ENCODE measurements at regions not wholly inside any gene's neighbourhood (a gene's known extent, or its start where the extent isn't known, plus 50 kb on each side); places are given as distances from the start of the nearest gene placed in this dataset.

DNA sequence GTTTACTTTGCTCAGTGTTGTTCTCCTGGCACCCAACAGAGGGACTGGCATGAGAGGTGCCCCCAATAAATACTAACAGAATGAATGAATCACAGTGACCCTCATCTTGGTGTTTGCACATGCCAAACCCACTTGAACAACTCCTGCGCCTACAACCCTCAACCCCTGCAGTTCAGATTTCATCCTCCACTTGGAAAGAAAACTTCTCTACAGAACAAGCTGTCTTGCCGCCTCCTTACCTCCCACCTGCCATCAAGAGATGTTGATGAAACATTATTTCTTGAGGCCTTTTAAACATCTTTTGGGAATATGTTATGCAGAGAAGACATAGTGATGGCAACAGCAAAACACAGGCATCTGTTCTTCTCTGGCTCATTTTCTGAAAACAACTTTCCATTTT lies 216.0 kb upstream of the SH3BP4 start:
- FAIRE-seq: no peak
- no peak overlapping the region for H3K18ac ChIP-seq (ENCODE audit: extremely low read depth, low read length)
- no peak overlapping the region for H3K9ac ChIP-seq (replicated peaks in 1 of 4; ENCODE audit: extremely low read depth in 1 of 4, low read depth in 3 of 4, low read length in 3 of 4)
- no peak overlapping the region for H4K5ac ChIP-seq (ENCODE audit: insufficient read length, low read depth, low read length)
- H2BK120ac ChIP-seq (replicated peaks; ENCODE audit: low read depth, low read length): no peak overlapping the region
- H3K23ac ChIP-seq (ENCODE audit: insufficient read length): no peak overlapping the region
- H3K4me2 ChIP-seq (ENCODE audit: insufficient read depth in 1 of 2, low read depth in 2 of 2, low read length in 2 of 2): no peak overlapping the region
- DNase-seq (ENCODE audit: low read depth in 1 of 2, low spot score in 2 of 2): no peak
- H2BK12ac ChIP-seq (ENCODE audit: low read depth, low read length): no peak overlapping the region
- TF ChIP-seq, protein P1, sequence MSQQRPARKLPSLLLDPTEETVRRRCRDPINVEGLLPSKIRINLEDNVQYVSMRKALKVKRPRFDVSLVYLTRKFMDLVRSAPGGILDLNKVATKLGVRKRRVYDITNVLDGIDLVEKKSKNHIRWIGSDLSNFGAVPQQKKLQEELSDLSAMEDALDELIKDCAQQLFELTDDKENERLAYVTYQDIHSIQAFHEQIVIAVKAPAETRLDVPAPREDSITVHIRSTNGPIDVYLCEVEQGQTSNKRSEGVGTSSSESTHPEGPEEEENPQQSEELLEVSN (IDR thresholded peaks at IDR 0.05): no peak
- 95% methylated on average over 2 of the region's 2 CpGs; no CpG with 5 or more reads in 1 of the 2 experiments for WGBS, 2 experiments (ENCODE audit: extremely low coverage in 1 of 2, insufficient coverage in 1 of 2, insufficient read length in 1 of 2, insufficient replicate concordance in 2 of 2, low coverage in 1 of 2, low lambda C conversion rate in 2 of 2, missing lambda C conversion rate in 1 of 2)
- H3K4me3 ChIP-seq (ENCODE audit: extremely low read depth in 1 of 4, insufficient read depth in 2 of 4, low read depth in 3 of 4, low read length in 4 of 4): no peak overlapping the region
- ChIA-PET POLR2A (ENCODE audit: partially characterized antibody) (no interaction called here), CTCF (ENCODE audit: partially characterized antibody) (no interaction called here)
- H4K8ac ChIP-seq (ENCODE audit: extremely low read depth, insufficient read depth, low read length): no peak overlapping the region
- no peak overlapping the region for H3K27ac ChIP-seq (ENCODE audit: low read depth, low read length)
- no peak overlapping the region for H2BK15ac ChIP-seq (ENCODE audit: low read length)
- no peaks in the 10 kb centered on the region for H4K20me1 ChIP-seq (replicated peaks in 1 of 2; ENCODE audit: control insufficient read depth in 1 of 2, insufficient read depth in 2 of 2, low read length in 2 of 2)
- H3K36me3 ChIP-seq (ENCODE audit: control insufficient read depth in 2 of 4, insufficient read depth in 4 of 4, low read length in 3 of 4): no peaks in the 10 kb centered on the region
- no peak overlapping the region for H3K4ac ChIP-seq (replicated peaks; ENCODE audit: insufficient read length, low read depth, low read length)
- H2BK5ac ChIP-seq (ENCODE audit: low read depth, low read length): no peak overlapping the region
- no peak overlapping the region for H3K14ac ChIP-seq (ENCODE audit: insufficient read length)
- H2AFZ ChIP-seq (ENCODE audit: low read length): no peak overlapping the region
- H4K91ac ChIP-seq (replicated peaks; ENCODE audit: insufficient read length, low read length): no peak overlapping the region
- no peaks in the 10 kb centered on the region for H3K23me2 ChIP-seq (ENCODE audit: low read depth, low read length)
- H3K27me3 ChIP-seq (replicated peaks in 1 of 4; ENCODE audit: control insufficient read depth in 3 of 4, extremely low read depth in 1 of 4, insufficient read depth in 3 of 4, low read length in 3 of 4): 0 out of 7 replicates have a peak, but pooled peaks cover 0 to 2% (median 0%) of the 10 kb centered on the region in 4 experiments
- no peak overlapping the region; the same call in 1 of the 2 replicates for H2BK20ac ChIP-seq (ENCODE audit: low read length)
- H3K56ac ChIP-seq (replicated peaks; ENCODE audit: insufficient read length, low read depth, low read length): no peak overlapping the region
- H3K79me2 ChIP-seq (ENCODE audit: control insufficient read depth in 1 of 2, insufficient read depth in 2 of 2, low read length in 2 of 2): no peaks in the 10 kb centered on the region
- peaks cover 0 to 6% of the 10 kb centered on the region in 2 experiments; a peak in 2 of 4 replicates for H3K9me3 ChIP-seq (ENCODE audit: insufficient read depth in 2 of 2, low read depth in 1 of 2, low read length in 1 of 2)
- no peak overlapping the region for H2AK5ac ChIP-seq (ENCODE audit: low read depth, low read length)
- H3K4me1 ChIP-seq (replicated peaks in 1 of 4; ENCODE audit: control insufficient read depth in 3 of 4, insufficient read depth in 4 of 4, low read length in 3 of 4): peaks cover 0 to 3% (median 0%) of the 10 kb centered on the region in 4 experiments; a peak in 1 of 7 replicates
- no peaks in the 10 kb centered on the region for H3K79me1 ChIP-seq (ENCODE audit: low read depth, low read length)
